Brain microvascular endothelial cell (primary cell): ENCODE measurements at regions not wholly inside any gene's neighbourhood (a gene's known extent, or its start where the extent isn't known, plus 50 kb on each side); places are given as distances from the start of the nearest gene placed in this dataset.

Source experiments
- DNase-seq: peaks from one replicate; pipeline ENCODE4 v3.0.0-alpha.2; 2020
- H3K27ac ChIP-seq: fragments of 250-450 bp; sonication (Bioruptor Pico); 2 replicates; pipeline ENCODE4 v1.5.1; 2020; ENCODE audit warnings: mild to moderate bottlenecking, moderate library complexity
- H3K27me3 ChIP-seq: fragments of 250-450 bp; sonication (Bioruptor Pico); replicated peaks from 2 replicates; pipeline ENCODE4 v1.5.1; 2020; ENCODE audit warnings: mild to moderate bottlenecking
- H3K36me3 ChIP-seq: fragments of 250-450 bp; sonication (Bioruptor Pico); replicated peaks from 2 replicates; pipeline ENCODE4 v1.5.1; 2020; ENCODE audit warnings: mild to moderate bottlenecking
- H3K4me3 ChIP-seq: 2 replicates; pipeline ENCODE4 v1.5.1; 2011; ENCODE audit warnings: low read depth, mild to moderate bottlenecking, control low read depth, low read length, moderate library complexity
- in situ Hi-C: cut with HindIII; loops from 2 replicates; pipeline ENCODE4 v1.10.0; 2017; ENCODE audit warnings: low sequenced_read_pairs, low pct_ligation_motif_present
- TF ChIP-seq, protein P1 (sequence below): IDR thresholded peaks from 2 replicates; pipeline ENCODE4 v1.5.1; 2011; ENCODE audit warnings: low read depth, mild to moderate bottlenecking, moderate library complexity, low read length, control low read depth, inconsistent platforms; ENCODE audit errors: missing control alignments

DNA sequence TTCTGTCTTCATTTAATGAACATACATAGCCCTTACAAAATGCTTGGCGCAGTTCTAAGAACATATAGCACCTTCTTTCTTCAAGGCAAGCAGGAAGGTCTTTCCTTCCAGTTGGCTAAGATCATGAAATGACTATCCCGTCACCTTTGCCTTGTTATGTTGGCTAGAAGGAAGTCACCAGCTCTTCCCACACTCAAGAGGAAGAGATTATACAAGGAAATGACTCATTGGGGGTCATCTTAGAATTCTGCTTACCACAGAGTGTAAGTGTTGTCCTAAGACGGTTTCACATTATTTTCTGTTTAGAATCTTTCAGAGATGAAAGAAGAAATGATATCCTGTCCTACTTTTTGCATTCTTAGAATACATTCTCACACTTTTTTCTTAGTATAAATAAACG lies 808.0 kb upstream of the LUZP2 start:
- peak; percentile 63 for DNase-seq
- Histone ChIP-seq H3K36me3 (no peaks in the 10 kb centered on the region), H3K27ac (peak overlapping the region; percentile 46), H3K4me3 (no peak overlapping the region), H3K27me3 (no peaks in the 10 kb centered on the region)
- TF ChIP-seq, protein P1, sequence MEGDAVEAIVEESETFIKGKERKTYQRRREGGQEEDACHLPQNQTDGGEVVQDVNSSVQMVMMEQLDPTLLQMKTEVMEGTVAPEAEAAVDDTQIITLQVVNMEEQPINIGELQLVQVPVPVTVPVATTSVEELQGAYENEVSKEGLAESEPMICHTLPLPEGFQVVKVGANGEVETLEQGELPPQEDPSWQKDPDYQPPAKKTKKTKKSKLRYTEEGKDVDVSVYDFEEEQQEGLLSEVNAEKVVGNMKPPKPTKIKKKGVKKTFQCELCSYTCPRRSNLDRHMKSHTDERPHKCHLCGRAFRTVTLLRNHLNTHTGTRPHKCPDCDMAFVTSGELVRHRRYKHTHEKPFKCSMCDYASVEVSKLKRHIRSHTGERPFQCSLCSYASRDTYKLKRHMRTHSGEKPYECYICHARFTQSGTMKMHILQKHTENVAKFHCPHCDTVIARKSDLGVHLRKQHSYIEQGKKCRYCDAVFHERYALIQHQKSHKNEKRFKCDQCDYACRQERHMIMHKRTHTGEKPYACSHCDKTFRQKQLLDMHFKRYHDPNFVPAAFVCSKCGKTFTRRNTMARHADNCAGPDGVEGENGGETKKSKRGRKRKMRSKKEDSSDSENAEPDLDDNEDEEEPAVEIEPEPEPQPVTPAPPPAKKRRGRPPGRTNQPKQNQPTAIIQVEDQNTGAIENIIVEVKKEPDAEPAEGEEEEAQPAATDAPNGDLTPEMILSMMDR: no peak
- in situ Hi-C loops: no loop called here

DNA sequence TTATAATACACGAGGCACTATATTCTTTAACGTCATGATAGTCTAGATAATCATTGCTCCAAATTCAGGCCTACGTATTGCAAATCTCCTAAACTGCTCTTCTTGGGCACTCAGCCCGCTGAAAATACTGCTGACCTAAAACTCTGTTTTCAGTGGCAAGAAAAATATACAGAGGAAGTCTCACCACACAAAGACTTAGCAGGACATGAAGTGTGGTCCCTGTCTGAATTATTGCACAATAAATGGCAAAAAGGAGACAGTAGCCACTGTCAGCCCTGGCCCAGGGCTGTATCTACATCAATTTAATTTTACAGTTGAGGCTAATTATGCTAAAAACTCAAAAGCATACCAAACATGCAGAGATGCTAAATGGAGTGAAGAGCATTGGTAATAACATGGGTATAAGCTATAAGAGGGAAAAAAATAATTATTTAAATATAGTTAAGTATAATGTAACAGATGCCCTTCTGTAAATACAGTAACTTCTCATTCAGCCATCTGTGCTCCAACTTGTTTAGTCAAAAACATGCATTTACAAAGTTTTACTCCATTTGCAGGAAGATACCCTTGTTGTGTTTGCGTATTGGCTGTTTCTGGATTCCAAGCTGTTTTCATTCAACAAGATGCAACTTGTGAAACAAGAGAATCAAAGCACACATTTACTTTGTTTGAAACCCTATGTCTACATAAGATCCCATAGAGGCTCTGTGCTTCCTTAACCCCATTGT lies 800.0 kb upstream of the LUZP2 start:
- Histone ChIP-seq H3K4me3 (no peak overlapping the region), H3K27me3 (no peaks in the 10 kb centered on the region), H3K36me3 (no peaks in the 10 kb centered on the region), H3K27ac (no peak overlapping the region)
- TF ChIP-seq, protein P1: no peak
- in situ Hi-C loops: no loop called here
- DNase-seq: no peak

DNA sequence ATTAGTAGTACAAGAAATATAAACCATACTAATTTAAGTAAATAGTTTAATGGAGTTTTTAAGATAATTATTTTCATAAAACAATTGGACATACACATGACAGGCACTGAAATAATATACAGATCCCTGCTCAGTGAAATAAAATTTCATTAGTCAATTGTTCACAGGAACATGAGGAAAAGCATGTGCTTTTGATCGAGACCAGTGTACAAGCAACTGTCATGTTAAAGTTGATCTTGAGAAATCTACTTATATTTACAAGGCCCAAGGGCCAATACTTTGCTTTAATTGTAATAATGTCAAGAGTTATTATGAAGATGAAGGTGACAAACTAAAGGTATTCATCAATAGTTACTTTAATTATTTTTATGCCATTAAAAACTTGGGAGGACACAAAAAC lies 792.7 kb upstream of the LUZP2 start:
- in situ Hi-C loops: no loop called here
- TF ChIP-seq, protein P1: no peak
- Histone ChIP-seq H3K4me3 (no peak overlapping the region), H3K27me3 (no peaks in the 10 kb centered on the region), H3K36me3 (no peaks in the 10 kb centered on the region), H3K27ac (no peak overlapping the region)
- no peak for DNase-seq

DNA sequence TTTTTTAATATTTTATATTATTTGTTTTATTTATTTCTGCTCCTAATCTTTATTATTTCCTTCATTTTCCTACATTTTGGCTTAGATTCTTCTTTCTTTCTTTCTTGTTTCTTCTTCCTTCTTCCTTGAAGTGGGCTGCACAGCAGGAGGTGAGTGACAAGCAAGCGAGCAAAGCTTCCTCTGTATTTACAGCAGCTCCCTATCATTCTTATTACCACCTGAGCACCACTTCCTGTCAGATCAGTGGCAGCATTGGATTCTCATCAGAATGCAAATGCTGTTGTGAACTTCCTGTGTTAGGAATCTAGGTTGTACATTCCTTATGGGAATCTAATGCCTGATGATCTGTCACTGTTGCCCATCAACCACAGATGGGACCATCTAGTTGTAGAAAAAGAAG lies 784.9 kb upstream of the LUZP2 start:
- Histone ChIP-seq H3K27me3 (no peaks in the 10 kb centered on the region), H3K27ac (no peak overlapping the region), H3K4me3 (no peak overlapping the region), H3K36me3 (no peaks in the 10 kb centered on the region)
- no peak for DNase-seq
- in situ Hi-C loops: no loop called here
- TF ChIP-seq, protein P1: no peak

DNA sequence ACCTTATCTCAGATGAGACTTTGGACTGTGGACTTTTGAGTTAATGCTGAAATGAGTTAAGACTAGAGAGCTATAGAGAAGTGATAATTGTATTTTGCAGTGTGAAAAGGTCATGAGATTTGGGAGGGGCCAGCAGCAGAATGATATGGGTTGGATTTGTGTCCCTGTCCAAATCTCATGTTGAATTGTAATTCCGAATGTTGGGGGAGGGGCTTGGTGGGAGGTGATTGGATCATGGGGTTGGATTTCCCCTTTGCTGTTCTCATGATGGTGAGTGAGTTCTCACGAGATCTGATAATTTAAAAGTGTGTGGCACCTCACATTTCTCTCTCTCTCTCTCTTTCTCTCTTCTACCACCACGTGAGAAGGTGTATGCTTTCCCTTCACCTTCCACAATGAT lies 777.8 kb upstream of the LUZP2 start:
- TF ChIP-seq, protein P1: no peak
- Histone ChIP-seq H3K27ac (no peak overlapping the region), H3K27me3 (no peaks in the 10 kb centered on the region), H3K4me3 (no peak overlapping the region), H3K36me3 (no peaks in the 10 kb centered on the region)
- in situ Hi-C loops: no loop called here
- no peak for DNase-seq

DNA sequence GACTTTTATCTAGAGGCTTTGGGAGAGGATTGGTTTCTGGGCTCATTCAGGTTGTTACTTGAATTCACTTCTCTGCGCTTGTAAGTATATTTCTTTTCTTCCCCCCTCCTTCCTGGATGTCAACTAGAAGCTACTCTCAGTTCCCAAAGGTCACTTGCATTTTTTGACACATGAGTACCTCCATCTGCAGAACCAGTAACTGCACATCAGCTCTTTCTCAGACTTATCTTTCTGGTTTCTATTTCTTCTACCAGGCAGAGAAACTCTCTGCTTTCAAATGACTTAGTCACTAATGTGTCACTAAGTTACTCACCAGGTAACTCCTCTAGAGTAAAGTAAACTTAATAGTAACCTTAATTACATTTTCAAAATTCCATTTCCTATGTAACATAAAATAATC lies 773.0 kb upstream of the LUZP2 start:
- Histone ChIP-seq H3K36me3 (no peaks in the 10 kb centered on the region), H3K27me3 (no peaks in the 10 kb centered on the region), H3K27ac (no peak overlapping the region), H3K4me3 (no peak overlapping the region)
- in situ Hi-C loops: no loop called here
- TF ChIP-seq, protein P1: no peak
- no peak for DNase-seq
